DOHH2 (cell line): ENCODE measurements at regions not wholly inside any gene's neighbourhood (a gene's known extent, or its start where the extent isn't known, plus 50 kb on each side); places are given as distances from the start of the nearest gene placed in this dataset.

Experiments used
- EZH2phosphoT487 ChIP-seq: fragments of 200-600 bp; sonication (generic); IDR thresholded peaks from 2 replicates; pipeline ENCODE4 v1.6.1; 2017; ENCODE audit warnings: borderline replicate concordance, mild to moderate bottlenecking, antibody characterized with exemption, low read length, moderate library complexity, mixed read lengths
- TF ChIP-seq, protein P1 (sequence below): fragments of 200-600 bp; sonication (generic); IDR thresholded peaks from one replicate; pipeline ENCODE4 v1.5.1; 2014; ENCODE audit warnings: antibody characterized with exemption, mild to moderate bottlenecking, low read depth, low read length; ENCODE audit not compliant: poor library complexity, severe bottlenecking

DNA sequence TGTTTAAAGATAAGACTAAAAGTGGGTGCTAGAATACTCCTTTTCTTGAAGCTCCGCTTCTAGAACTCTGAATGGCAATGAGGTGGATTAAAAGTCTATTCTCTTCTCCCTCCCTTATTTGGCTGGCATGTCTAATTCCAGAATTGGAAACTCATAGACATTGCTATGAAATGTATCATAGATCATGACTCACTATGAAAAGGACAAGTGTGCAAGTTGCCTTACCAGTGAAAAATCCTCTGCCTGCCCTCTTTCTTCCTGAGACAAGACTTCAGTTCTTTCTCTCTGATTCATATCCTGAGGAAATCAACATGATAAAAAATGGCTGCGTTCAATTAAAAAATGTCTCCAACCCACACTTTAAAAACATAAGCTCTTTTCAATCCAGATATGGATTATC lies 73.2 kb upstream of the BLID start:
- TF ChIP-seq, protein P1, sequence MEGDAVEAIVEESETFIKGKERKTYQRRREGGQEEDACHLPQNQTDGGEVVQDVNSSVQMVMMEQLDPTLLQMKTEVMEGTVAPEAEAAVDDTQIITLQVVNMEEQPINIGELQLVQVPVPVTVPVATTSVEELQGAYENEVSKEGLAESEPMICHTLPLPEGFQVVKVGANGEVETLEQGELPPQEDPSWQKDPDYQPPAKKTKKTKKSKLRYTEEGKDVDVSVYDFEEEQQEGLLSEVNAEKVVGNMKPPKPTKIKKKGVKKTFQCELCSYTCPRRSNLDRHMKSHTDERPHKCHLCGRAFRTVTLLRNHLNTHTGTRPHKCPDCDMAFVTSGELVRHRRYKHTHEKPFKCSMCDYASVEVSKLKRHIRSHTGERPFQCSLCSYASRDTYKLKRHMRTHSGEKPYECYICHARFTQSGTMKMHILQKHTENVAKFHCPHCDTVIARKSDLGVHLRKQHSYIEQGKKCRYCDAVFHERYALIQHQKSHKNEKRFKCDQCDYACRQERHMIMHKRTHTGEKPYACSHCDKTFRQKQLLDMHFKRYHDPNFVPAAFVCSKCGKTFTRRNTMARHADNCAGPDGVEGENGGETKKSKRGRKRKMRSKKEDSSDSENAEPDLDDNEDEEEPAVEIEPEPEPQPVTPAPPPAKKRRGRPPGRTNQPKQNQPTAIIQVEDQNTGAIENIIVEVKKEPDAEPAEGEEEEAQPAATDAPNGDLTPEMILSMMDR = no peak
- no peak for TF ChIP-seq EZH2phosphoT487
